ENCODE measurements at regions not wholly inside any gene's neighbourhood (a gene's known extent, or its start where the extent isn't known, plus 50 kb on each side); places are given as distances from the start of the nearest gene placed in this dataset.

DNA sequence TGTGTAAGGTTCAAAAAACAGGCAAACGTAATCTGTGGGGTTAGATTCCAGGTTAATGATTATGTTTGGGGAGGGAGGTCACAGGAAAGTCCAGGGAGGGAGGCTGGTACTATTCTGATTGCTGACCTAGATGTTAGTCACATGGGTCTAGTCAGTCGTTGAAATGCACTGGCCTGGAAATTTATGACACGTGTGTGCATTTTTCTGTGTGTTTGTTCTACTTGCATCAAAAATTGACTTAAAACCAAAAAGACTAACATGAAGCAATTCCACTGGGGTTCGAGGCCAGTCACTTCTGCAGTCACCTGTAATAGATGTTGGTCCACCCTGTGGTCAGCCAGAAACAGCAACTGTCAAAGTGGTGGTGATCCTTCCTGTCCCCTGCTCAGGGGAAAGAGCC is 104.2 kb upstream of the MLN start:
- no peak overlapping the region for H3K4me3 Mint-ChIP-seq (ENCODE audit: unreplicated experiment)
- no peaks in the 10 kb centered on the region for H3K36me3 Mint-ChIP-seq (ENCODE audit: unreplicated experiment)
- H3K9me3 Mint-ChIP-seq (ENCODE audit: unreplicated experiment) = no peaks in the 10 kb centered on the region
- no peak overlapping the region for H3K27ac Mint-ChIP-seq (ENCODE audit: unreplicated experiment)
- no peak for DNase-seq (ENCODE audit: extremely low spot score, unreplicated experiment)
- H3K27me3 Mint-ChIP-seq (ENCODE audit: unreplicated experiment) = peaks cover 49% of the 10 kb centered on the region
- H3K4me1 Mint-ChIP-seq (ENCODE audit: unreplicated experiment) = no peaks in the 10 kb centered on the region
- TF ChIP-seq, protein P1, sequence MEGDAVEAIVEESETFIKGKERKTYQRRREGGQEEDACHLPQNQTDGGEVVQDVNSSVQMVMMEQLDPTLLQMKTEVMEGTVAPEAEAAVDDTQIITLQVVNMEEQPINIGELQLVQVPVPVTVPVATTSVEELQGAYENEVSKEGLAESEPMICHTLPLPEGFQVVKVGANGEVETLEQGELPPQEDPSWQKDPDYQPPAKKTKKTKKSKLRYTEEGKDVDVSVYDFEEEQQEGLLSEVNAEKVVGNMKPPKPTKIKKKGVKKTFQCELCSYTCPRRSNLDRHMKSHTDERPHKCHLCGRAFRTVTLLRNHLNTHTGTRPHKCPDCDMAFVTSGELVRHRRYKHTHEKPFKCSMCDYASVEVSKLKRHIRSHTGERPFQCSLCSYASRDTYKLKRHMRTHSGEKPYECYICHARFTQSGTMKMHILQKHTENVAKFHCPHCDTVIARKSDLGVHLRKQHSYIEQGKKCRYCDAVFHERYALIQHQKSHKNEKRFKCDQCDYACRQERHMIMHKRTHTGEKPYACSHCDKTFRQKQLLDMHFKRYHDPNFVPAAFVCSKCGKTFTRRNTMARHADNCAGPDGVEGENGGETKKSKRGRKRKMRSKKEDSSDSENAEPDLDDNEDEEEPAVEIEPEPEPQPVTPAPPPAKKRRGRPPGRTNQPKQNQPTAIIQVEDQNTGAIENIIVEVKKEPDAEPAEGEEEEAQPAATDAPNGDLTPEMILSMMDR (IDR thresholded peaks at IDR 0.05) = no peak

DNA sequence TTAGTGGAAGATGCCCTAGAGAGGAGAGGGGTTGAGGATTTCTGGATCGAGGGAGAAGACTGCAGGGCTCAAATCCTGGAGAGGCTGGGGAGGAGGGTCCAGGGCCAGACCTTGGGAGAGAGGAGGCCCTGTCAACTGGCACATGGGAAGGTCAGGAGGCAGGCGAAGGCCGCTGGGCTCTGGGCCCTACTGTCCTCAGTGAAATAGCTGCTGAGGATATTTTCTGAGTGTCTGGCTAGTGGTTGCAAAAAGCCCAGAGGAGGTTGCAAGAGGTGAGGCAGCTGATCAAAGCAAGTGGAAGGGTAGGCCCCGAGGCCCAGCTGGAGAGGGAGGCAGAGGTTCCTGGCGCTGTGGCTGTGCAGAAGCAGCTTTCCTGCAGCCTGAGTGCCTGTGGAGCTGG is 103.4 kb upstream of the MLN start:
- Mint-ChIP-seq H3K4me3 (ENCODE audit: unreplicated experiment) (no peak overlapping the region), H3K9me3 (ENCODE audit: unreplicated experiment) (no peaks in the 10 kb centered on the region), H3K27ac (ENCODE audit: unreplicated experiment) (no peak overlapping the region), H3K4me1 (ENCODE audit: unreplicated experiment) (no peaks in the 10 kb centered on the region), H3K36me3 (ENCODE audit: unreplicated experiment) (no peaks in the 10 kb centered on the region), H3K27me3 (ENCODE audit: unreplicated experiment) (peaks cover 51% of the 10 kb centered on the region)
- no peak for DNase-seq (ENCODE audit: extremely low spot score, unreplicated experiment)
- TF ChIP-seq, protein P1 (IDR thresholded peaks at IDR 0.05) = no peak

DNA sequence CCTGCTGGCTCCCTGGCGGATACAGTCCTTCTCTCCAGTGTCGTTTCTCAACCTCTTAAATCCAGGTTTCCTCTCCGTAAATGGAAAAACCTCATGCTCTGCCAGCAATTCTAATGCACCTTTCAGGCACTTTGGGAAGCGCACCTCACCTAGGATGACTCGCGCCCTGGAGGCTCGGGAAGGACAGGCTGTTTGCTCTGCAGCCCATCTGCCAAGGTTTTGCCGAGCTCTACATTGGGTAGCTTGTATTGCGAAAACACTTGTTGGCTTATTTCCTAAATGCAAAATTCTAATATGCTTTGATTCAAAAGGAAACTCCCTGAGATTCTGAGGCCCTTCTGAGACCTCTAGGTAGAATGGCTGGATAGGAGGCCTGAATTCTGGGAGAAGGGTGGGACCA is 102.6 kb upstream of the MLN start:
- Mint-ChIP-seq H3K4me1 (ENCODE audit: unreplicated experiment) (no peaks in the 10 kb centered on the region), H3K27me3 (ENCODE audit: unreplicated experiment) (peaks cover 52% of the 10 kb centered on the region), H3K9me3 (ENCODE audit: unreplicated experiment) (no peaks in the 10 kb centered on the region), H3K36me3 (ENCODE audit: unreplicated experiment) (no peaks in the 10 kb centered on the region), H3K27ac (ENCODE audit: unreplicated experiment) (no peak overlapping the region), H3K4me3 (ENCODE audit: unreplicated experiment) (no peak overlapping the region)
- no peak for DNase-seq (ENCODE audit: extremely low spot score, unreplicated experiment)
- TF ChIP-seq, protein P1 (IDR thresholded peaks at IDR 0.05) = no peak

DNA sequence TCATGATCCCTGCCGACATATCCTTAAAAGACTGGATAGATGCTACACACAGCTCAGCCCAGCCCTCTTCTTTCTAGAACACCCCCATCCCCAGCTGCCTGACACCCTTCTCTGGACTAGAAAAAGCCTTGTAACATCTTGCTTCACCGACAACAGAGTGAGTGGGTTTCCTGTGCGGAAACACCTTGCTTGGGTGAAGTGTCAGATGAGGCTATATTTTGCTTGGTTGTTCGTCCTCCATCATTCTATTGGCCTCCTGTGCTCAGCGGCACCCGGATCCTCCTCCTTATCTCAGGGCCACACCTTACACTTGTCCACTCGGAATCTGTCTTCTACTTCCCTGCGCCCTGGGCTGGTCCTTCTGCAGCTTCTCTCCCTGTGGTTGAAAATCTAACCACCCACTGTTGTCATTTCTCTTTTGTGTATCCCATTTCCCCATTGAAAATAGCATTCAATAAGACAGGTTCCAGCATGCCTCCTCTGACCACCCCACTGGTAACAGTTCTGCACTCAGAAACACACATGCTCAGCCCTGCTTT is 101.3 kb upstream of the MLN start:
- Mint-ChIP-seq H3K4me3 (ENCODE audit: unreplicated experiment) (no peak overlapping the region), H3K27me3 (ENCODE audit: unreplicated experiment) (peaks cover 52% of the 10 kb centered on the region), H3K9me3 (ENCODE audit: unreplicated experiment) (no peaks in the 10 kb centered on the region), H3K27ac (ENCODE audit: unreplicated experiment) (no peak overlapping the region), H3K36me3 (ENCODE audit: unreplicated experiment) (no peaks in the 10 kb centered on the region), H3K4me1 (ENCODE audit: unreplicated experiment) (no peaks in the 10 kb centered on the region)
- DNase-seq (ENCODE audit: extremely low spot score, unreplicated experiment) = no peak
- TF ChIP-seq, protein P1 (IDR thresholded peaks at IDR 0.05) = no peak

DNA sequence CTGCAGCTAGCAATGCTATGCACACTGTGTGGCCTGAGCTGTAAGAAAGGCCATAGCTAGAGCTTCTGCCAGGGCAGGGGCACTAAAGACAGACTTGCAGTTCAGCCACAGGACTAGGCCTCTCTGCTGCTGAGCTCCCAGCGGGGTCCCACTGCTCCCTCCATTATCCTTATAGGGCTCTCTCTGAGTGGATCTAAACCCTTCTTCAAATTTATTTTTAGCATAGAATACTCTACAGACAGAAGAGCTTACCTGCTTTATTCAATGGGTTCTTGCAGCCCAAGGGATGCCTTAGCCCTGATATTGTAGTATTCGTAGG is 100.9 kb upstream of the MLN start:
- Mint-ChIP-seq H3K4me1 (ENCODE audit: unreplicated experiment) (no peaks in the 10 kb centered on the region), H3K9me3 (ENCODE audit: unreplicated experiment) (no peaks in the 10 kb centered on the region), H3K27ac (ENCODE audit: unreplicated experiment) (no peak overlapping the region), H3K27me3 (ENCODE audit: unreplicated experiment) (peaks cover 49% of the 10 kb centered on the region), H3K4me3 (ENCODE audit: unreplicated experiment) (no peak overlapping the region), H3K36me3 (ENCODE audit: unreplicated experiment) (no peaks in the 10 kb centered on the region)
- no peak for DNase-seq (ENCODE audit: extremely low spot score, unreplicated experiment)
- TF ChIP-seq, protein P1 (IDR thresholded peaks at IDR 0.05) = no peak
